Jurkat, Clone E6-1 (cell line): ENCODE measurements at regions not wholly inside any gene's neighbourhood (a gene's known extent, or its start where the extent isn't known, plus 50 kb on each side); places are given as distances from the start of the nearest gene placed in this dataset.

Experiments used
- DNase-seq: peaks from one replicate; pipeline ENCODE4 v3.0.0-alpha.2; 2011; ENCODE audit warnings: low read depth, low spot score
- H3K4me3 ChIP-seq: 2 replicates; pipeline ENCODE4 v1.5.1; 2011; ENCODE audit warnings: mild to moderate bottlenecking, low read length, control low read depth, moderate library complexity

- no peak overlapping the region for H3K4me3 ChIP-seq
- no peak for DNase-seq
Observed at GRCh38 chr5:1709171-1709803, 90.3 kb downstream of the MRPL36 start.

DNA sequence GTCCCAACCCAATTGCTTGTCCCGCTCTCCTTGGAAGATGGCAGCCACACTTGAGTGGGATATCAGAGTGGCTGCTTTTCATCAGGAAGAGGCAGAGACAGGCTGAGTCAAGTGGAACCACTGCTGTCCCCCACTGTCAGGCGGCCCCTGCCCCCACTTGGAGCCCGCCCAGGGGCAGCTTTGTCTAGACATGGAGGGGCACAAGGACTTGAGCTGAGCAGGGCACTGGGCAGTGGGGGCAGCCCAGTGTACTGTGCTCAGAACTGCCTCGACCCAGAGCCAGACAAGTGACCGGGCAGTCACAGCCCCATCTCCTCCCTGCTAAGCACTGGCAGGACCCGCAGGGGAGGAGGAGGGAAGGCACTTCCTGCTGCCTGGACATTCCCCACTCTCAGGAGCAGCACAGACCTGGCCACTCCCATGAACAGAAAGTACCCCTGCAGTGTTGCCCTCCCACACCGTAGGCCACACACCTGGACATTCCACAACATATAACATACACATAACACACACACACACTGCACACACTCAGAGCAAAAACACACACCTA lies 91.0 kb downstream of the MRPL36 start:
- no peak overlapping the region for H3K4me3 ChIP-seq
- DNase-seq = no peak

GRCh38 chr5:1707467-1707866 lies 92.2 kb downstream of the MRPL36 start:
- no peak overlapping the region for H3K4me3 ChIP-seq
- DNase-seq = no peak

DNA sequence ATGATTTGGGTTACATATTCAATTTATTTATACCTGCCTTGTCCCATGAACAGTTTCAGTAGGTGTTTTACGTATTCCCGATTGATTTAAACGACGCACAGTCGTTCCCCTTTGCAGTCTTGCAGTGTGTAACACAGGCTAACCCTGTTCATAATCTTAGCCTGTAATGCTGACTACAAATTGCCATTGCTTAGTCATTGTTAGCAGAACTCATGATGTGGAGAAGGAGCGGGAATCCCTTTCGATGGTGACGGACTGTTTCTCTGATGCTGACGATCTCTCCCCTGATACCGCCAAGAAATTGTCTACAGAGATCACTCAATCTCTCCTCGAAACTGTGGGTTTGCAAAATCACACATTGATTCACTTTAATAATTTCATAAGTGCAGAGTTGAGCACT lies 93.2 kb downstream of the MRPL36 start:
- no peak for DNase-seq
- no peak overlapping the region for H3K4me3 ChIP-seq

DNA sequence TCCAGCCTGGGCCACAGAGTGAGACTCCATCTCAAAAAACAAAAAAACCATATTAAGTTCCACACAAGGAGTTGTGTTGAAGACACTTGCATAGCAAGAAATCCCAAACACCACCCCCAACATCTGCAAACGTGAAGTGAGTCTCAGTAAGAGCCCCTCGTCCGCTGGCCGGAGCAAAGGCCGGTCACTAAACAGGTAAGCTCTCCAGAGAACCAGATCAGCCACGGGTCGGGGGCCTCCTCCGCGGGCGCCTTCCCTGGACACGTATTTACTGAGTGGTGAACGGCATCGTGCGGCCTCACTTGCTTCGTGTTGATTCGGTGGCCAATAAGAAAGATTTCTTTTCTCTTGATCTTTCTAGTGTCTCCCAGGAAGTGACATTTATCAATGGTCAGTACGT lies 93.6 kb downstream of the MRPL36 start:
- no peak for DNase-seq
- no peak overlapping the region for H3K4me3 ChIP-seq

DNA sequence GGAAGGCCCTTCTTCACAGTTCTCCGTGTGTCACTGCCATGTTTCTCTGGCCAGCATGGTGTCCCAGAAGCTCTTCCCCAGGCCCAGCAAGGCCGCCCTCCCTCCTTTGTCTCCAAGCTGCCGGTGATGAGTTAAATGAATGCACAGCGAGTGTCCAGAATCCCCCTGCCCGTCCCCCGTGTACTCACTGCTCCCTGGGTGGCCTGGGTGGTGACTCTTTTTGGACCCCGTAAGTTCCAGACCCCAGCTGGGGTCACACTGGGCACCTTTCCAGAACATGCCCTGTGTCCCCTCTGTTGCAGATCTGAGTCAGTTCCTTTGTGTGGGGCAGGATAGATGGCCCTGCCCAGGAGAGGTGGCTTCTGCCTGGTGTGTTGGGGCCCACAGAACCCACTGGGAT lies 95.0 kb downstream of the MRPL36 start:
- no peak overlapping the region for H3K4me3 ChIP-seq
- DNase-seq = no peak

- DNase-seq = no peak
- no peak overlapping the region for H3K4me3 ChIP-seq
Observed at GRCh38 chr5:1704266-1704665, 95.4 kb downstream of the MRPL36 start.

DNA sequence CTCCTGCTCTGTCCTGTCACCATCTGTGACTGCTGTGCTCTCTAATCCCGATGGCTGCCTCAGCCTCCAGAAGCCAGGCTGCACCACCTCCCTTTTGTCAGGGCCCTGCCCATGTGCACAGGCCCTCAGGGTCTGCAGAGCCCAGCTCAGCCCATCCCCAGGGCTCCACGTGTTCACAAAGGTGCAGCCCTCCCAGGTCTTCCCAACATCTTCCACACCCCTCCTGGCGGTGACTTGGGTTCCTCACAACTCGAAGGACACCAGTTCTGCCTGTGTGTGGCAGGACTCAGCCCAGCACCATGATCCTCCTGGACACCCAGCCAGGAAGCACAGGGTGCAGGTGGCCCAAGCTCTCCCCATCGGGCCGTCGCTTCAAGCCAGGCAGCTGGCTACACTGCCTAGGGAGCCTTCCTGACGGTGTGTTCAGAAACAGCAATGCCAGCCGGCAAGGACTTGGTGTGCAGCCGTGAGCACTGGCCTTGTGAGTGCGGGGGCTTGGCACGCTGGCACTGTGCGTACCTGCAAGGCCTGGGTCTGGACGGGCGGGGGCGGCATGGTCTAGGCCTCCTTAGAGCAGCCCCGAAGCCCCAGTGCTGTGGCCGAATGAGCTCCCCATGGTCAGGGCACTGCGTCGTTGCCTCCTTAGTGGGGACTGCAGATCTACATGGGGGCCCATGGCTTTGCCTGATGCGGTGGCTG lies 96.1 kb downstream of the MRPL36 start:
- no peak for DNase-seq
- H3K4me3 ChIP-seq = no peak overlapping the region

DNA sequence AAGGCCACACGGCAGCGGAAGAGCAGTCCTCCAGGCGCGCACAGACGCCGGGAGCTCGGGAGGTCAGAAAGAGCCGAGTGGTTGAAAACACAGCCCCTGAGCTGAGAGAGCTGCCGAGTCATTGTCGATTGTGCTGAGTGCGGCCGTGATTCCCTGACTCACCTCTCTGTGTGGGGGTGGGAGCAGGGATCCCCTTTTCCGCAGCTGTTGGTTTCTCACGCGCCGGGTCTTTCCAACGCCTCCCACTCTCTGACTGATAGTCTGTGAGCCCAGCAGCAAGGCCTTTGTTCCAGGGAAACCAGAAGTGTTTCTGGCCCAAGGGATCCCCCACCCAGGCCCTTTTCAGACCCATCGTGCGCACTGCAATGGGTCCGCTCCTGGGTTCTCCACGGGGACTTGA lies 97.3 kb downstream of the MRPL36 start:
- DNase-seq = no peak
- H3K4me3 ChIP-seq = no peak overlapping the region

DNA sequence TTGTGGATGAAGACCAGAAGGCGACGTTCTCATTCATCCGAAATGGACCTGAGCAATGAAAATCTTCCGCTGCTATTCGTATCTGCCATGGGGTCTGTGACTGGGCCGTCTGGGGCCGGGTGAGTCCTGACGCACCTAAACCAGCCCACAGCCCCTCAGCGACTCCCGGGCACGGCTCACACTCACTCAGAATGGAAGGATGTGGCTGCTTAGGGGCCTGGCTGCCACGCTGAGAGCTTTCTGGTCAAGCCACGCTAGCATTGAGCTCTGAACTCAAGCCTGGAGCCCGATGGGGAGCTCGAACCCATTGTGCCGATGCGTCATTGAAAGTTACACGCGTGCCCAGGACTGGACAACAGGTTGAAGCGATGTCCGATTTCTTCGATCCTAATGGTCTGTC lies 97.8 kb downstream of the MRPL36 start:
- no peak overlapping the region for H3K4me3 ChIP-seq

GRCh38 chr5:1701216-1701864 lies 98.3 kb downstream of the MRPL36 start:
- DNase-seq = no peak
- no peak overlapping the region for H3K4me3 ChIP-seq

More for the DNA sequence above, 97.8 kb downstream of the MRPL36 start:
- DNase-seq = no peak

DNA sequence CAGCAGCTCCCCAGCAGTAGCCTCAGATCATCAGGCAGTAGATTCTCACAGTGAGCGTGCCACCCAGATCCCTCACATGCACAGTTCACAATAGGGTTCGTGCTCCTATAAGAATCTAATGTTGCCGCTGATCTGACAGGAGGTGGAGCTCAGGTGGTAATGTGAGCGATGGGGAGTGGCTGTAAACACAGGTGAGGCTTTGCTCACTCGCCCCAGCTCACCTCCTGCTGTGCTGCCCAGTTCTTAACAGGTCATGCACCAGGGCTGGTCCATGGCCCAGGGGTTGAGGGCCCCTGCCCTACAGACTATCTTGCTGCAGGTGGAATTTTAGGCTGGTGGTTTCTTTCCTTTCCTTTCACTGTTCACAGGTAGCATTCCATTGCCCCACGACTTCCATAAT lies 100.2 kb downstream of the MRPL36 start:
- H3K4me3 ChIP-seq = no peak overlapping the region
- no peak for DNase-seq

- H3K4me3 ChIP-seq = no peak overlapping the region
- no peak for DNase-seq
Observed at GRCh38 chr5:1698589-1699316, 100.9 kb downstream of the MRPL36 start.

- no peak for DNase-seq
- no peak overlapping the region for H3K4me3 ChIP-seq
Observed at GRCh38 chr5:1692381-1692780, 107.3 kb downstream of the MRPL36 start.

GRCh38 chr5:1687301-1687970 lies 112.2 kb downstream of the MRPL36 start:
- DNase-seq = no peak
- H3K4me3 ChIP-seq = no peak overlapping the region

DNA sequence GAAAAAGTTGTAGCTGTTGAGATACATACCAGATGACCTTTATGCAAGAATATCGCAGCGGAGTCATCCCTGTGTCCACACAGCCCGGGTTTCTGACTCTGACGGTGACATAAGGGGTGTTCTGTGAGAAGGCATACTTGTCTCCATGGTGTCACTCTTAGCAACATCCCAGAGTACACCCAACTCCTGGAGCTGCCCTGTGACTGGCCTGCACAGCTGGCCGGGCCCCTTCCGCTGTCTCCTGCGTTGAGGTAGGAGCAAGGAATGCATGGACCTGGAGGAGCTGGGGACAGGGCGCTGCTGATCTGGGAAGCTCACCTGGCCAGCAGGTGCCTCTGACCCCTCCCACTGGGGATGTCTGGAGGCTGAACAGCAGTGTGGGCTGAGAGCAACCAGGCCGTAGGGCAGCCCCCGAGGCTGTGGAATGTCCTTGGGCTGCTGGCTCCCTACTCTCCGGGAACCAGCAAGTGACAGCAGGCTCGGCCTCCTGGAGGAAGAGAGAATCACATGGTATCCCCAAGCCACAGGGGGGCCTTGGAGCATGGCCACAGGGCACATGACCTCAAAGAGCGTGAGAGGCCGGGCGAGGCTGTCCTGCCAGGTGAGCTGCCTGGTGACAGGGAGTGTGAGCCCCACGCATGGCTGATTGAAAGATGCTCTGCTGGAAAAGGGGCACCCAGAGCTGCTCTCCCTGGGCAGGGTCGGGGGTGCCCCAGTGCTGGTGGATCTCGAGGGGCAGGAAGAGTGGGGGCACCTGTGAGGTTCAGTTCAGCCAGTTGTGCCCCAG lies 113.4 kb downstream of the MRPL36 start:
- no peak overlapping the region for H3K4me3 ChIP-seq
- DNase-seq = no peak

GRCh38 chr5:1685066-1685465 lies 114.6 kb downstream of the MRPL36 start:
- DNase-seq = no peak
- H3K4me3 ChIP-seq = no peak overlapping the region

DNA sequence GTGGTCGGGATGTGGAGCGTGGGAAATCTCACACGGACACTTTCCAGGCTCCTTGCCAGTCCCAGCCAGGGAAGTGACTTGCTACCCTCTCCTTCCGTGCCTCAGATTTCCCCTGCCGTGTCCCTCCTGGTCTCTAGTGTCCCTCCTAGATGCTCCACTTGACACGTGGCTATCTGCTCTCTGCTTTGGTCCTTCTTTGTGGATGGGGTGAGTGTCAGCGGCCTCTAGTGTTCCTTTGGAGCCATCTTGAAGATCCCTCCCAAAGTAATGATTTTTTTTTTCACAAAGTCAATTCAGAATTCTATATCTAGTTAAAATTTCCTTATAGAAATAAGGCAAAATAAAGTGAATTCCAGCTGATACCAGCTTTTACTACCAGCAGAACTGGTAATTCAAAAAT lies 117.7 kb downstream of the MRPL36 start:
- no peak for DNase-seq
- no peak overlapping the region for H3K4me3 ChIP-seq
